Upper lobe of right lung (tissue), 1 donor: ENCODE measurements at regions not wholly inside any gene's neighbourhood (a gene's known extent, or its start where the extent isn't known, plus 50 kb on each side); places are given as distances from the start of the nearest gene placed in this dataset.
"Not testable (repeated sequence)": the region's sequence is repeated elsewhere in the genome, so short reads cannot be mapped to it uniquely, and the experiment has no call there.

Experiments
- ATAC-seq: fragments of 200-7000 bp; cut with Tn5 transposase; one replicate; pipeline ENCODE4 v1.9.1; 2020; ENCODE audit warnings: mild to moderate bottlenecking, moderate library complexity
- DNase-seq: peaks from one replicate; pipeline ENCODE4 v3.0.0-alpha.2; 2020
- H3K27ac ChIP-seq: fragments of 200-600 bp; one replicate; pipeline ENCODE4 v1.8.0; 2022
- H3K27me3 ChIP-seq: fragments of 200-600 bp; one replicate; pipeline ENCODE4 v1.8.0; 2022; ENCODE audit warnings: mild to moderate bottlenecking
- H3K36me3 ChIP-seq: fragments of 200-600 bp; one replicate; pipeline ENCODE4 v1.8.0; 2022
- H3K4me1 ChIP-seq: fragments of 200-600 bp; one replicate; pipeline ENCODE4 v1.8.0; 2022
- H3K4me3 ChIP-seq: fragments of 200-600 bp; one replicate; pipeline ENCODE4 v1.8.0; 2022; ENCODE audit warnings: mild to moderate bottlenecking
- H3K9me3 ChIP-seq: fragments of 200-600 bp; one replicate; pipeline ENCODE4 v1.8.0; 2022
- intact Hi-C: fragments of 100-400 bp; cut with DNase I; formaldehyde crosslinking; loops from one replicate; pipeline ENCODE4 v1.11.0; 2022
- TF ChIP-seq, protein P1 (sequence below): fragments of 200-600 bp; IDR thresholded peaks from one replicate; pipeline ENCODE4 v1.8.0; 2022; ENCODE audit warnings: antibody characterized with exemption
- donor health status: DM: no; HTN: yes; CAD: no; lungs with severe emphysema.

GRCh38 chr20:28602403-28603217 is 2654.9 kb upstream of the DEFB115 start:
- intact Hi-C loops, H3K4me1 ChIP-seq, H3K36me3 ChIP-seq, H3K27me3 ChIP-seq, H3K9me3 ChIP-seq: not testable (repeated sequence)
- peak; percentile 100 for ATAC-seq
- TF ChIP-seq, protein P1, sequence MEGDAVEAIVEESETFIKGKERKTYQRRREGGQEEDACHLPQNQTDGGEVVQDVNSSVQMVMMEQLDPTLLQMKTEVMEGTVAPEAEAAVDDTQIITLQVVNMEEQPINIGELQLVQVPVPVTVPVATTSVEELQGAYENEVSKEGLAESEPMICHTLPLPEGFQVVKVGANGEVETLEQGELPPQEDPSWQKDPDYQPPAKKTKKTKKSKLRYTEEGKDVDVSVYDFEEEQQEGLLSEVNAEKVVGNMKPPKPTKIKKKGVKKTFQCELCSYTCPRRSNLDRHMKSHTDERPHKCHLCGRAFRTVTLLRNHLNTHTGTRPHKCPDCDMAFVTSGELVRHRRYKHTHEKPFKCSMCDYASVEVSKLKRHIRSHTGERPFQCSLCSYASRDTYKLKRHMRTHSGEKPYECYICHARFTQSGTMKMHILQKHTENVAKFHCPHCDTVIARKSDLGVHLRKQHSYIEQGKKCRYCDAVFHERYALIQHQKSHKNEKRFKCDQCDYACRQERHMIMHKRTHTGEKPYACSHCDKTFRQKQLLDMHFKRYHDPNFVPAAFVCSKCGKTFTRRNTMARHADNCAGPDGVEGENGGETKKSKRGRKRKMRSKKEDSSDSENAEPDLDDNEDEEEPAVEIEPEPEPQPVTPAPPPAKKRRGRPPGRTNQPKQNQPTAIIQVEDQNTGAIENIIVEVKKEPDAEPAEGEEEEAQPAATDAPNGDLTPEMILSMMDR, result peak; percentile 69
- DNase-seq, result peak; percentile 90
- Histone ChIP-seq H3K4me3 (peak overlapping the region; percentile 75), H3K27ac (peak overlapping the region; percentile 82)

GRCh38 chr20:28603218-28603577 is 2654.3 kb upstream of the DEFB115 start:
- H3K27me3 ChIP-seq, H3K9me3 ChIP-seq, H3K4me1 ChIP-seq, intact Hi-C loops, DNase-seq, ATAC-seq, H3K36me3 ChIP-seq: not testable (repeated sequence)
- Histone ChIP-seq H3K4me3 (peak overlapping the region; percentile 75), H3K27ac (peak overlapping the region; percentile 82)

- Histone ChIP-seq H3K36me3 (no peaks in the 10 kb centered on the region), H3K4me3 (no peak overlapping the region), H3K4me1 (no peaks in the 10 kb centered on the region), H3K27me3 (no peaks in the 10 kb centered on the region), H3K27ac (no peak overlapping the region), H3K9me3 (peaks cover 14% of the 10 kb centered on the region)
- intact Hi-C loops, result no loop called here
- DNase-seq, result no peak
- TF ChIP-seq, protein P1, result no peak
- no peak for ATAC-seq
Observed at GRCh38 chr20:28616354-28616753, 2641.1 kb upstream of the DEFB115 start.

DNA sequence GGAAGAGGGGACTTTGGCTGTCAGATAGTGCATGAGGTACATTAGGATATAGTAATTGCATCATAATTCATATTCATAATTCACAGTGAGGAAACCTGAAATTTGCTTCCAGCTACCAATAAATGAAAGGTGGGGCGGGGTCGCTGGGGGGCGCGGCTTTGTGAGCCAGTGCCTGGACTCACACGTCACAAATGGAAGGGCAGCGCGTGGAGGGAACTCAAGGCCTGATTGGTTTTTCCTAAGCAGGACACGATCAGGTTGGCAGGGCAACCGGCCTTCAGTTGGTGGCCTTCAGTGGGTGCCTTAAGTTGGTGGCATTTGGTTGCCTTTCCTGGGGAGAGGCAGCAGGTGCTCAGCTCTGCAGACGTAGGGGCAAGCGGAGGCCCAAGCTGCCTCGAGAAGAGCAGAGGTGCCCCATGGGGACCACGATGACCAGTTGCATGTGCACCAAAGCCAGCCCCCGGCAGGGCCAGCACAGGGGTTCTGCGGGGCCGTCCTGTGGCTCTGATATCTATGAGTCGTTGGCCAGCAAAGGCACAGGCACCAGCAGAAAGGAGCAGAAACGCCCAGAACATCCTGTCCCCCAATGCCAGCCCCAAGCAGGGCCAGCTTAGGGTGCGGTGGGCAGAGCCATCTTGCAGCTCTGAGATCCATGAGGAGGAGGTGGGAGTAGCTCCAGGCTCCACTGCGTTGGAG is 2637.4 kb upstream of the DEFB115 start:
- H3K36me3 ChIP-seq, ATAC-seq, H3K4me3 ChIP-seq, intact Hi-C loops, H3K27ac ChIP-seq, H3K9me3 ChIP-seq, H3K4me1 ChIP-seq, H3K27me3 ChIP-seq: not testable (repeated sequence)
- peak; percentile 63 for DNase-seq

DNA sequence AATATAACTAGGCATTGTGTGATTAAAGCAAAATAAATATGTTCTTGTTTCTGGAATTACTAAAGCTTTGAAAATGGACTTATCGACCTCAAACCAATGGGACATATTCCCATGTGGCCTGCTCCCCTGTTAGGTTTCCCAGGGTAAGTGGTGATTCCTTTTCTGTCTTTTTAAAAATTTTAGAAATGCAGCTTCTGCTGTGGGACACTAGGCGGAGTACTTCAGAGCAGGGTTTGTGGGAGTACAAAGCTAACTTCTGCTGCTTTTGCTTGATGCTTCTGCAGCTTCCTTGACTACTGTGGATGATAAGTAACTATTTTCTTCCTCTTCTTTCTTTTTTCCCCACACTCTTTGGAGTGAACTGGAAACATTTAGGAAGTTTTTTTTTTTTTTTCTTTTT is 2632.4 kb upstream of the DEFB115 start:
- H3K27ac ChIP-seq, DNase-seq, H3K27me3 ChIP-seq, H3K9me3 ChIP-seq, H3K4me1 ChIP-seq, H3K4me3 ChIP-seq, intact Hi-C loops, H3K36me3 ChIP-seq, ATAC-seq: not testable (repeated sequence)

DNA sequence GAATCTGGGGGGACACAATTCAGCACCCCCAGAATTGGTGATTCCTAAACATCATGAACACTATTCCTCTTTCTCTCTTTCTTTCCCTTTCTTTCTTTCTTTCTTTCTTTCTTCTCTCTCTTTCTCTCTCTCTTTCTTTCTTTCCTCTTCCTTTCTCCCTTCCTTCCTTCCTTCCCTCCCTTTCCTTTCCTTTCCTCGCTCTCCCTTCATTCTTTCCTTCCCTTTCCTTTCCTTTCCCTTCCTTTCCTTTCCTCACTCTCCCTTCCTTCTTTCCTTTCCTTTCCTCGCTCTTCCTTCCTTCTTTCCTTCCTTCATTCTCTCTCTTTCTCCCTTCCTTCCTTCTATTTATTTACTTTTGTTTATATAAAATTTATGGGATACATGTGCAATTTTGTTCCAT is 2616.6 kb upstream of the DEFB115 start:
- intact Hi-C loops, DNase-seq: not testable (repeated sequence)

More for the DNA sequence above, 2616.6 kb upstream of the DEFB115 start:
- not testable (repeated sequence) for H3K27ac ChIP-seq, H3K4me3 ChIP-seq, H3K9me3 ChIP-seq, H3K36me3 ChIP-seq, ATAC-seq, H3K27me3 ChIP-seq, H3K4me1 ChIP-seq
